Karpas-422 (cell line): ENCODE measurements at regions not wholly inside any gene's neighbourhood (a gene's known extent, or its start where the extent isn't known, plus 50 kb on each side); places are given as distances from the start of the nearest gene placed in this dataset.

Experiments
- DNase-seq: peaks from one replicate; pipeline ENCODE4 v3.0.0-alpha.2; 2015
- H2AFZ ChIP-seq: fragments of 200-600 bp; sonication (generic); 2 replicates; pipeline ENCODE4 v1.6.1; 2014; ENCODE audit warnings: antibody characterized with exemption, low read length, mixed read lengths
- H3K27ac ChIP-seq: fragments of 200-600 bp; sonication (generic); 2 replicates; pipeline ENCODE4 v1.5.1; 2014; ENCODE audit warnings: mild to moderate bottlenecking, low read length, moderate library complexity
- H3K27me3 ChIP-seq: fragments of 200-600 bp; sonication (generic); 2 replicates; pipeline ENCODE4 v1.6.1; 2014; ENCODE audit warnings: low read length, mixed read lengths
- H3K36me3 ChIP-seq: fragments of 200-600 bp; sonication (generic); 2 replicates; pipeline ENCODE4 v1.6.1; 2014; ENCODE audit warnings: low read length, mixed read lengths; ENCODE audit not compliant: insufficient read depth
- H3K4me1 ChIP-seq: fragments of 200-600 bp; sonication (generic); 2 replicates; pipeline ENCODE4 v1.6.1; 2014; ENCODE audit warnings: mild to moderate bottlenecking, low read length, mixed read lengths
- H3K4me2 ChIP-seq: fragments of 200-600 bp; sonication (generic); 2 replicates; pipeline ENCODE4 v1.6.1; 2014; ENCODE audit warnings: low read length, low read depth, mild to moderate bottlenecking; ENCODE audit not compliant: poor library complexity, severe bottlenecking
- H3K4me3 ChIP-seq: fragments of 200-600 bp; sonication (generic); 2 replicates; pipeline ENCODE4 v1.5.1; 2014; ENCODE audit warnings: mild to moderate bottlenecking, antibody characterized with exemption, low read length, mixed read lengths
- H3K79me2 ChIP-seq: fragments of 200-600 bp; sonication (generic); 2 replicates; pipeline ENCODE4 v1.6.1; 2014; ENCODE audit warnings: mild to moderate bottlenecking, low read length, mixed read lengths
- H3K9ac ChIP-seq: fragments of 200-600 bp; sonication (generic); 2 replicates; pipeline ENCODE4 v1.6.0; 2014; ENCODE audit warnings: low read length
- H3K9me2 ChIP-seq: fragments of 200-600 bp; sonication (generic), shearing (Covaris generic); replicated peaks from 2 replicates; pipeline ENCODE4 v1.6.0; 2014; ENCODE audit warnings: mild to moderate bottlenecking, low read length, moderate library complexity; ENCODE audit not compliant: insufficient read depth
- H3K9me3 ChIP-seq: fragments of 300-700, 200-600 bp; sonication (generic); 2 replicates; pipeline ENCODE4 v1.6.1; 2014; ENCODE audit warnings: low read length, mixed read lengths
- H4K20me1 ChIP-seq: fragments of 200-600 bp; sonication (generic); 2 replicates; pipeline ENCODE4 v1.6.1; 2014; ENCODE audit warnings: mild to moderate bottlenecking, antibody characterized with exemption, low read length, low read depth; ENCODE audit not compliant: insufficient read depth

- H2AFZ ChIP-seq: no peak overlapping the region
- no peak overlapping the region for H3K9ac ChIP-seq
- H3K4me2 ChIP-seq: no peak overlapping the region
- peaks cover 20% of the 10 kb centered on the region for H3K9me3 ChIP-seq
- H3K27me3 ChIP-seq: no peaks in the 10 kb centered on the region
- H3K4me3 ChIP-seq: no peak overlapping the region
- no peaks in the 10 kb centered on the region for H3K36me3 ChIP-seq
- DNase-seq: no peak
- H3K4me1 ChIP-seq: no peaks in the 10 kb centered on the region
- no peaks in the 10 kb centered on the region for H4K20me1 ChIP-seq
- no peak overlapping the region for H3K27ac ChIP-seq
- H3K79me2 ChIP-seq: no peaks in the 10 kb centered on the region
- no peaks in the 10 kb centered on the region for H3K9me2 ChIP-seq
These were observed 268.3 kb downstream of the PDHA2 start for GRCh38 chr4:96108146-96108545.

DNA sequence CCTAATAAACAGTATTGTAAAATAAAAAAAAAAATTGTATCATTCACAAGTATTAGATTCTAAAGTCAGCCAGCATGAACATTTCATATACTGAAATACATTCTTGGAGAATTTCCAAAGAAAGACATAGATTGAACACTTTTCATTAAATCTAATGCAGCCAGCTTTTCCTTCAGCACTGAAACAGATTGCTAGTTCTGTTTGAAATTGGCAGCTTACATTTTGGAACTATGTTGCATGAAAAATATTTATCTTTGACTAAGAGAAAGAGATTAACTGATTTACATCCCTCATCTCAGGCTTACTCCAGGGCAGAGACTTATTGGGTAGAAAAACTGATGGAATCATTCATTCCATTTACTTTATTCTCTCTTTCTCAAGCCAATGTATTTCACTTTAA lies 272.7 kb downstream of the PDHA2 start:
- Histone ChIP-seq H3K4me1 (no peaks in the 10 kb centered on the region), H3K27ac (no peak overlapping the region), H3K4me3 (no peak overlapping the region), H3K9me3 (peaks cover 22% of the 10 kb centered on the region; the same call in 1 of the 2 replicates), H3K9ac (no peak overlapping the region), H2AFZ (no peak overlapping the region), H3K36me3 (no peaks in the 10 kb centered on the region), H3K9me2 (no peaks in the 10 kb centered on the region), H3K27me3 (no peaks in the 10 kb centered on the region), H4K20me1 (no peaks in the 10 kb centered on the region), H3K79me2 (no peaks in the 10 kb centered on the region), H3K4me2 (no peak overlapping the region)
- DNase-seq: no peak

- no peaks in the 10 kb centered on the region for H3K79me2 ChIP-seq
- no peaks in the 10 kb centered on the region for H4K20me1 ChIP-seq
- no peaks in the 10 kb centered on the region for H3K9me2 ChIP-seq
- H3K36me3 ChIP-seq: no peaks in the 10 kb centered on the region
- no peaks in the 10 kb centered on the region for H3K4me1 ChIP-seq
- DNase-seq: no peak
- H3K27me3 ChIP-seq: no peaks in the 10 kb centered on the region
- H3K9ac ChIP-seq: no peak overlapping the region
- no peak overlapping the region for H3K4me2 ChIP-seq
- H2AFZ ChIP-seq: no peak overlapping the region
- H3K4me3 ChIP-seq: no peak overlapping the region
- H3K9me3 ChIP-seq: peaks cover 25% of the 10 kb centered on the region
- H3K27ac ChIP-seq: no peak overlapping the region
These were observed 280.3 kb downstream of the PDHA2 start for GRCh38 chr4:96120206-96120605.

DNA sequence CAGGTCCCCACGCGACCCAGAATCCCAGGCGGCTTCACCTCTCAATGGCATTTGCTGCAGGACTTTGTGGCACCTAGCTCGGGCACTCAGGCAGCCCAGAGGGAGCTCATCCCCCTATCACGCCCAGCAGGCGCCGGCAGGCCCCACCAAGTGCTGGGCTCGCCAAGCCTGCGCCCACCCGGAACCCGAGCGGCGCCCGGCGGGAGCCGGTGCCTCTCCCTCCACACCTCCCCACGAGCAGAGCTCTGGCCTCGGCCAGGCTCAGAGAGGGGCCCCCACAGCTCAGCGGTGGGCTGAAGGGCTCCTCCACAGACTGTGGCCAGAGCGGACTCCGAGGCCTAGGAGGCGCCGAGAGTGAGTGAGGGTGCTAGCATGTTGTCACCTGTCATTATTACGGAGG lies 286.3 kb downstream of the PDHA2 start:
- H3K4me2 ChIP-seq: no peak overlapping the region
- H3K79me2 ChIP-seq: no peaks in the 10 kb centered on the region
- no peaks in the 10 kb centered on the region for H3K9me2 ChIP-seq
- H3K4me3 ChIP-seq: no peak overlapping the region
- no peak overlapping the region for H3K27ac ChIP-seq
- H3K4me1 ChIP-seq: no peaks in the 10 kb centered on the region
- DNase-seq: no peak
- peaks cover 18% of the 10 kb centered on the region for H3K9me3 ChIP-seq
- H3K36me3 ChIP-seq: no peaks in the 10 kb centered on the region
- H2AFZ ChIP-seq: no peak overlapping the region
- no peaks in the 10 kb centered on the region for H3K27me3 ChIP-seq
- no peak overlapping the region for H3K9ac ChIP-seq
- no peaks in the 10 kb centered on the region for H4K20me1 ChIP-seq

DNA sequence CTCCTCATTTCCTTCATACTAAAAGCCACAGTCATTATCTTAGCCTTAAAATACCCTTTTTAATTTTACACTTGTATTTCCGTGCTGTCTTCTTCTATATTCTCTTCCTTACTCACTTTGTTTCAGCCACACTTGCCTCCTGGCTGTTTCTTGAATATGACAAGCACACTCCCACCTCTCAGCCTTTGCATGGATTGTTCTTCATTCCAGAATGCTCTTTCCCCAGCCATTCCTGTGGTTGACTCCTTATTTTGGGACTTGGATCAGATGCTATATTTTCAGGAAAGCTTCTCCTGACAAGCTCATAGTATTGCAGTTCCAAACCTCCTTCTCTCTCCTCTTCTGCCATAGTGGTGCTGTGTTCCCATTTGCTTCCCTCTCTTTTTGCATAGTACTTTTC lies 291.3 kb downstream of the PDHA2 start:
- Histone ChIP-seq H2AFZ (no peak overlapping the region), H3K4me3 (no peak overlapping the region), H3K4me1 (no peaks in the 10 kb centered on the region), H3K27me3 (no peaks in the 10 kb centered on the region), H3K36me3 (no peaks in the 10 kb centered on the region), H3K27ac (no peak overlapping the region), H4K20me1 (no peaks in the 10 kb centered on the region), H3K4me2 (no peak overlapping the region), H3K9me2 (no peaks in the 10 kb centered on the region), H3K9ac (no peak overlapping the region), H3K9me3 (peaks cover 11% of the 10 kb centered on the region), H3K79me2 (no peaks in the 10 kb centered on the region)
- DNase-seq: no peak

GRCh38 chr4:96134806-96135205 lies 294.9 kb downstream of the PDHA2 start:
- H3K4me3 ChIP-seq: no peak overlapping the region
- no peaks in the 10 kb centered on the region for H3K36me3 ChIP-seq
- no peak overlapping the region for H3K27ac ChIP-seq
- H3K9ac ChIP-seq: no peak overlapping the region
- no peaks in the 10 kb centered on the region for H3K4me1 ChIP-seq
- H3K4me2 ChIP-seq: no peak overlapping the region
- no peaks in the 10 kb centered on the region for H3K9me2 ChIP-seq
- H3K79me2 ChIP-seq: no peaks in the 10 kb centered on the region
- H2AFZ ChIP-seq: no peak overlapping the region
- no peaks in the 10 kb centered on the region for H4K20me1 ChIP-seq
- no peak for DNase-seq
- H3K9me3 ChIP-seq: peaks cover 11% of the 10 kb centered on the region
- H3K27me3 ChIP-seq: no peaks in the 10 kb centered on the region

DNA sequence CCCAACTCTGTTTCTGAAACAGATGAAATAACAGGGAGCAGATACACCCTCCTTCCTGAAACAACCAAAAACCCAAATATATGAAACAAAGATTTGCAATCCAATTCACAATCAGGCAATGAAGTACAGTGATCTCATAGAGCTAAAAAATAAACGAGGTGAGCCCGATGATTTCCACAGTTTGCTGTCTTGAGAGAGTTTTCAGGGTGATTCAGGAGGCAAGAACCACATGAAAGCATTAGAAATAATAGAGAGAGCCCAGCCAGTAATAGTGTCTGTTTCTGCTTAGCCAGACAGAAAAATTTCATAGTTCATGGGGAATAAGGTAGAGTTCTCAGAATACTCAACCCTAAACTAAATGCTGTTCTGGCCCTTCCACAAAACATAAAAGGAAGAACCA lies 296.2 kb downstream of the PDHA2 start:
- Histone ChIP-seq H3K4me1 (no peaks in the 10 kb centered on the region), H3K9ac (no peak overlapping the region), H3K27ac (no peak overlapping the region)

DNA sequence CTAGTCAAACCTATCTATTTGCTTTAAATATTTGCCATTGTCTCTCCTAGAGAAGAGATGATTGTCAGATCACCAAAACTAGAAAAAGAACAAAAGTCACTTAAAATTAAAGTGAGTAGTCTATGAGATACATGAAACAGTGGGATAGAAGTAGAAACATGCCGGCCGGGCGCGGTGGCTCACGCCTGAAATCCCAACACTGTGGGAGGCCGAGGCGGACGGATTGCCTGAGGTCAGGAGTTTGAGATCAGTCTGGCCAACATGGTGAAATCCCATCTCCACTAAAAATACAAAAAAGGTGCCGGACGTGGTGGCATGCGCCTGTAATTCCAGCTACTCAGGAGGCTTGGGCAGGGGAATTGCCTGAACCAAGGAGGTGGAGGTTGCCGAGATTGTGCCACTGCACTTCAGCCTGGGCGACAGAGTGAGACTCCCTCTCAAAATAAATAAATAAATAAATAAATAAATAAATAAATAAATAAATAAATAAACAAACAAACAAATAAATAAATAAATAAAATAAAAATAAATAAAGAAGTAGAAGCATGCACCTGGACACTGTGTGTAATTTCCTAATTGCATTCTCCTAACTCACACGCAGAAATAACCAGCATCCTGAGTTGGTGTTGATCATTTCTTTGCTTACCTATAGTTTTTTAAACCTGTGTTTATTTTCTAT lies 299.5 kb downstream of the PDHA2 start:
- DNase-seq: no peak
- Histone ChIP-seq H3K4me1 (no peaks in the 10 kb centered on the region), H3K27ac (no peak overlapping the region), H3K9me3 (peaks cover 23% of the 10 kb centered on the region), H3K27me3 (no peaks in the 10 kb centered on the region), H3K9ac (no peak overlapping the region), H3K9me2 (no peaks in the 10 kb centered on the region), H3K79me2 (no peaks in the 10 kb centered on the region), H3K4me3 (no peak overlapping the region), H3K4me2 (no peak overlapping the region), H4K20me1 (no peaks in the 10 kb centered on the region), H2AFZ (no peak overlapping the region), H3K36me3 (no peaks in the 10 kb centered on the region)

More for the DNA sequence above, 296.2 kb downstream of the PDHA2 start:
- Histone ChIP-seq H2AFZ (no peak overlapping the region), H3K9me3 (peaks cover 11% of the 10 kb centered on the region), H3K9me2 (no peaks in the 10 kb centered on the region), H3K36me3 (no peaks in the 10 kb centered on the region), H3K4me3 (no peak overlapping the region), H3K79me2 (no peaks in the 10 kb centered on the region), H4K20me1 (no peaks in the 10 kb centered on the region), H3K27me3 (no peaks in the 10 kb centered on the region), H3K4me2 (no peak overlapping the region)
- DNase-seq: no peak
